Upper lobe of left lung (tissue), 4 donors: ENCODE measurements at regions not wholly inside any gene's neighbourhood (a gene's known extent, or its start where the extent isn't known, plus 50 kb on each side); places are given as distances from the start of the nearest gene placed in this dataset.

Experiments used
- EP300 ChIP-seq, 4 donors: sonication (generic); formaldehyde crosslinking; IDR thresholded peaks; one replicate each; pipeline ENCODE4 v1.5.1; 2017; ENCODE audit warnings: antibody characterized with exemption in 4 of 4, control low read depth in 2 of 4
- POLR2A ChIP-seq, 4 donors: fragments of 450-650 bp; IDR thresholded peaks; one replicate each; pipeline ENCODE4 v1.5.1; 2016 to 2017; ENCODE audit warnings: antibody characterized with exemption in 4 of 4, mild to moderate bottlenecking in 2 of 4
- POLR2AphosphoS5 ChIP-seq, 2 donors: sonication (generic); formaldehyde crosslinking; IDR thresholded peaks; one replicate each; pipeline ENCODE4 v1.5.1; 2017; ENCODE audit warnings: antibody characterized with exemption in 2 of 2
- TF ChIP-seq, protein P1 (sequence below), 6 experiments: fragments of 450-650 bp in 4 of 6; fragments of 200-600 bp in 2 of 6; sonication (generic) in 2 of 6; IDR thresholded peaks; one replicate each; pipeline ENCODE4 v1.5.1; 2016 to 2019; ENCODE audit warnings: antibody characterized with exemption in 6 of 6

DNA sequence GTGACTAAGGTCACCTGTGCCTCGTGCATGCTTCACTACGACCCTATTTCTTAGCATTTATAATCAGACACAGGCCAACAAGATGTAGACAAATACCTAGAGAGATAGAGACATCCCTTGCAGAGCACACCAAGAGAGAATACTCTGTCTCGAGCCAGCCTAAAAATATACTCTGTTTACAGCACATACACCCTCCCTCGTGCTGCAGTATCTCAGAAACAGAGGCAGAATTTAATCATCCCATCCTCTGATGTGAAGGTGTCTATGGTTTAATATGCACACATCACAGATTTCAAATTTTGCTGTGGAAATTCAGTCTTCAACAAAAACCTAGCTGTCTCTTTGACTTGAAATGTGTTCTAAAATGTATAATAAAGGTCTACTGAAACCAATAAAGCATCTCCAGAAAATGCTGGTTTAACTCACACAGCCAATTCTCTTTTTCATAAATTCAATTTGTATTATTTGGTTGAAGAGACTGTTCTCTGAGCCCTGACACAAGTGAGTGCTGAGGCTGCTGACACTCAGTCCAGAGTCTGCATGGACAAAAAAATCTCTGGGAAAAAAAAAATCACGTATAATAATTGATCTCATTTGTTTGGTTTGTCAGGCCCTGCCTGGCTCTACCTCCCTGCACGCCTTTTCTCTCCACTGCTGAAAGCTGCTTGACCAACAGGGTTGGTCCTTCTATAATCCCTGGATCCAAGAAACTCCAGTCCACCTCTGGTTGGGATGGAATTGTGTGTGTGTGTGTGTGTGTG, 142.0 kb upstream of the FSHR start:
- TF ChIP-seq, protein P1, sequence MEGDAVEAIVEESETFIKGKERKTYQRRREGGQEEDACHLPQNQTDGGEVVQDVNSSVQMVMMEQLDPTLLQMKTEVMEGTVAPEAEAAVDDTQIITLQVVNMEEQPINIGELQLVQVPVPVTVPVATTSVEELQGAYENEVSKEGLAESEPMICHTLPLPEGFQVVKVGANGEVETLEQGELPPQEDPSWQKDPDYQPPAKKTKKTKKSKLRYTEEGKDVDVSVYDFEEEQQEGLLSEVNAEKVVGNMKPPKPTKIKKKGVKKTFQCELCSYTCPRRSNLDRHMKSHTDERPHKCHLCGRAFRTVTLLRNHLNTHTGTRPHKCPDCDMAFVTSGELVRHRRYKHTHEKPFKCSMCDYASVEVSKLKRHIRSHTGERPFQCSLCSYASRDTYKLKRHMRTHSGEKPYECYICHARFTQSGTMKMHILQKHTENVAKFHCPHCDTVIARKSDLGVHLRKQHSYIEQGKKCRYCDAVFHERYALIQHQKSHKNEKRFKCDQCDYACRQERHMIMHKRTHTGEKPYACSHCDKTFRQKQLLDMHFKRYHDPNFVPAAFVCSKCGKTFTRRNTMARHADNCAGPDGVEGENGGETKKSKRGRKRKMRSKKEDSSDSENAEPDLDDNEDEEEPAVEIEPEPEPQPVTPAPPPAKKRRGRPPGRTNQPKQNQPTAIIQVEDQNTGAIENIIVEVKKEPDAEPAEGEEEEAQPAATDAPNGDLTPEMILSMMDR (IDR thresholded peaks at IDR 0.05) = no peak
- TF ChIP-seq POLR2AphosphoS5 (IDR thresholded peaks at IDR 0.05) (no peak), POLR2A (IDR thresholded peaks at IDR 0.05) (no peak), EP300 (IDR thresholded peaks at IDR 0.05) (no peak)
